ENCODE measurements at regions not wholly inside any gene's neighbourhood (a gene's known extent, or its start where the extent isn't known, plus 50 kb on each side); places are given as distances from the start of the nearest gene placed in this dataset.

GRCh38 chr10:78961760-78962159 is 107.0 kb upstream of the ZMIZ1 start:
- TF ChIP-seq POLR2A (IDR thresholded peaks at IDR 0.05) = no peak
- TF ChIP-seq CTCF (IDR thresholded peaks at IDR 0.05) = no peak

Measured in thyroid gland (tissue), 4 donors.